GM12891 (cell line): ENCODE measurements at regions not wholly inside any gene's neighbourhood (a gene's known extent, or its start where the extent isn't known, plus 50 kb on each side); places are given as distances from the start of the nearest gene placed in this dataset.

ENCODE experiments used
- POLR2A ChIP-seq: IDR thresholded peaks from 2 replicates; pipeline ENCODE4 v1.6.1; 2011; ENCODE audit warnings: low read depth, low read length, control low read depth
- POLR2AphosphoS5 ChIP-seq: IDR thresholded peaks from 2 replicates; pipeline ENCODE4 v1.6.1; 2011; ENCODE audit warnings: low read depth, low read length, control low read depth

DNA sequence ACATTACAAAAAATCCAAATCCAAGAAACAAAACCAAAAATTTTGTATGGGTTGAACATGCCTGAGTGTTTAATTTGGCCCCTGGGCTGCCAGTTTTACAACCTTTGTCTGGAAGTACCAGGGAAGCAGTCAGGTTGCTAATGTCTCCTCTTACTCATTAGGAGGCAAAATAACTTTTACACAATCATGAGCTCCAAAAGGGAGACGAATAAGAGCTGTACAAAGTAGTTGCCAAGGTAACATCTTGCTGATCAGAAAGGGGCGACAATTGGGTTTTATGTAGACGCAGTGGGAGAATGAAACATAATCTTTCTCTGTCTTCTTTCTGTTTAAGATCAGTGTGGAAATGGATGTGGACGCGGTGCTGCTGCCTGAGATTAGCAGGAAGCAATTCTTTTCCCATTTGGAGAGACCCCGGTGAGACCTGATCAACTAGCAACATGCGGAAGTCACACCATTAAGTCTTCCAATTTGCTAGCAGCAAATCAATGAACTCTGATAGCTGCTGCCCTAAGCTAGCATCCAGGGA is 90.7 kb upstream of the IGFBP7 start:
- no peak for TF ChIP-seq POLR2A
- no peak for TF ChIP-seq POLR2AphosphoS5
